NCI-H2196 treated with DMSO at 0.1 percent for 48 hours (cell line): ENCODE measurements at regions not wholly inside any gene's neighbourhood (a gene's known extent, or its start where the extent isn't known, plus 50 kb on each side); places are given as distances from the start of the nearest gene placed in this dataset.

Experiments used
- DNase-seq: peaks from one replicate; lab custom pipeline; 2025; ENCODE audit not compliant: unreplicated experiment; lab: John Stamatoyannopoulos, UW

- no peak for DNase-seq
These were observed 242.0 kb downstream of the HS3ST3A1 start for GRCh38 chr17:13359774-13360173.

GRCh38 chr17:13355054-13355453 is 246.7 kb downstream of the HS3ST3A1 start:
- no peak for DNase-seq

- DNase-seq = no peak
These were observed 248.1 kb downstream of the HS3ST3A1 start for GRCh38 chr17:13353590-13353989.

GRCh38 chr17:13352747-13353415 is 248.8 kb downstream of the HS3ST3A1 start:
- no peak for DNase-seq

GRCh38 chr17:13351046-13351445 is 250.7 kb downstream of the HS3ST3A1 start:
- no peak for DNase-seq

GRCh38 chr17:13350466-13350865 is 251.3 kb downstream of the HS3ST3A1 start:
- DNase-seq = no peak

- no peak for DNase-seq
These were observed 254.6 kb downstream of the HS3ST3A1 start for GRCh38 chr17:13346996-13347762.

- DNase-seq = no peak
These were observed 255.1 kb downstream of the HS3ST3A1 start for GRCh38 chr17:13346592-13346991.

- no peak for DNase-seq
These were observed 255.6 kb downstream of the HS3ST3A1 start for GRCh38 chr17:13346081-13346533.

GRCh38 chr17:13338421-13338820 is 263.3 kb downstream of the HS3ST3A1 start:
- no peak for DNase-seq

GRCh38 chr17:13337864-13338371 is 263.8 kb downstream of the HS3ST3A1 start:
- DNase-seq = peak; percentile 3

GRCh38 chr17:13337151-13337550 is 264.6 kb downstream of the HS3ST3A1 start:
- no peak for DNase-seq

GRCh38 chr17:13334374-13334773 is 267.4 kb downstream of the HS3ST3A1 start:
- DNase-seq = no peak

- DNase-seq = no peak
These were observed 268.1 kb downstream of the HS3ST3A1 start for GRCh38 chr17:13333661-13334060.

GRCh38 chr17:13332207-13332606 is 269.5 kb downstream of the HS3ST3A1 start:
- DNase-seq = no peak

- DNase-seq = no peak
These were observed 272.3 kb downstream of the HS3ST3A1 start for GRCh38 chr17:13329421-13329820.

- DNase-seq = no peak
These were observed 277.7 kb downstream of the HS3ST3A1 start for GRCh38 chr17:13323990-13324389.

GRCh38 chr17:13321951-13322701 is 279.6 kb downstream of the HS3ST3A1 start:
- DNase-seq = no peak

GRCh38 chr17:13320046-13320785 is 281.5 kb downstream of the HS3ST3A1 start:
- DNase-seq = no peak

GRCh38 chr17:13316657-13317056 is 285.1 kb downstream of the HS3ST3A1 start:
- DNase-seq = no peak

- DNase-seq = no peak
These were observed 290.4 kb downstream of the HS3ST3A1 start for GRCh38 chr17:13311306-13311705.
